ENCODE measurements at regions not wholly inside any gene's neighbourhood (a gene's known extent, or its start where the extent isn't known, plus 50 kb on each side); places are given as distances from the start of the nearest gene placed in this dataset.

- no peak overlapping the region for H3K27ac ChIP-seq
- no peak for TF ChIP-seq ZFX (IDR thresholded peaks at IDR 0.05)
- no peak for TF ChIP-seq CTCF (conservative IDR thresholded peaks at IDR 0.05)
These were observed 409.9 kb downstream of the HLX start for GRCh38 chr1:221289103-221289502.

GRCh38 chr1:221290669-221291068 lies 411.4 kb downstream of the HLX start:
- no peak overlapping the region for H3K27ac ChIP-seq
- TF ChIP-seq ZFX (IDR thresholded peaks at IDR 0.05): no peak
- no peak for TF ChIP-seq CTCF (conservative IDR thresholded peaks at IDR 0.05)

- H3K27ac ChIP-seq: no peak overlapping the region
- TF ChIP-seq CTCF (conservative IDR thresholded peaks at IDR 0.05): no peak
These were observed 411.9 kb downstream of the HLX start for GRCh38 chr1:221291113-221291512.

GRCh38 chr1:221292652-221293051 lies 413.4 kb downstream of the HLX start:
- TF ChIP-seq CTCF (conservative IDR thresholded peaks at IDR 0.05) (no peak), ZFX (IDR thresholded peaks at IDR 0.05) (no peak)
- H3K27ac ChIP-seq: no peak overlapping the region

GRCh38 chr1:221294242-221294641 lies 415.0 kb downstream of the HLX start:
- no peak for TF ChIP-seq ZFX (IDR thresholded peaks at IDR 0.05)
- H3K27ac ChIP-seq: no peak overlapping the region

- no peak for TF ChIP-seq ZFX (IDR thresholded peaks at IDR 0.05)
- no peak for TF ChIP-seq CTCF (conservative IDR thresholded peaks at IDR 0.05)
- H3K27ac ChIP-seq: no peak overlapping the region; the same call in 1 of the 2 replicates
These were observed 423.1 kb downstream of the HLX start for GRCh38 chr1:221302357-221302756.

GRCh38 chr1:221302810-221303209 lies 423.6 kb downstream of the HLX start:
- H3K27ac ChIP-seq: no peak overlapping the region; the same call in 1 of the 2 replicates
- TF ChIP-seq ZFX (IDR thresholded peaks at IDR 0.05) (no peak), CTCF (conservative IDR thresholded peaks at IDR 0.05) (no peak)

GRCh38 chr1:221303623-221304022 lies 424.4 kb downstream of the HLX start:
- no peak overlapping the region for H3K27ac ChIP-seq
- TF ChIP-seq ZFX (IDR thresholded peaks at IDR 0.05) (no peak), CTCF (conservative IDR thresholded peaks at IDR 0.05) (no peak)
